CD4-positive, alpha-beta T cell (primary cell): ENCODE measurements at regions not wholly inside any gene's neighbourhood (a gene's known extent, or its start where the extent isn't known, plus 50 kb on each side); places are given as distances from the start of the nearest gene placed in this dataset.

ENCODE experiments used
- ATAC-seq: fragments of 200-7000 bp; cut with Tn5 transposase; one replicate; pipeline ENCODE4 v1.10.0; 2022; ENCODE audit warnings: mild to moderate bottlenecking; ENCODE audit not compliant: poor library complexity
- CTCF ChIA-PET: fragments of 350-600 bp; sonication (Branson Sonifier 250); formaldehyde crosslinking; loops from one replicate; lab custom pipeline; 2021; ENCODE audit warnings: antibody characterized with exemption, inconsistent platforms; lab: Charles Lee
- POLR2A ChIA-PET: fragments of 350-600 bp; sonication (Branson Sonifier 250); formaldehyde crosslinking; loops from one replicate; lab custom pipeline; 2021; ENCODE audit warnings: antibody characterized with exemption, inconsistent platforms; lab: Charles Lee
- DNase-seq, 14 experiments: peaks; one replicate each; pipeline ENCODE4 v3.0.0-alpha.2; 2013 to 2020; ENCODE audit warnings: mixed read lengths in 2 of 14
- H3K27ac ChIP-seq, 2 donors: one replicate each; pipeline versions ENCODE4 v1.5.1 to v1.7.0; 2013; ENCODE audit warnings: low read length in 2 of 2, low read depth in 1 of 2, mild to moderate bottlenecking in 1 of 2
- H3K27me3 ChIP-seq, 2 experiments: 1 replicate in 1 of 2; 2 replicates in 1 of 2; pipeline versions ENCODE4 v1.6.1 to v1.7.0; 2013; ENCODE audit warnings: low read length in 2 of 2, control low read depth in 1 of 2, mild to moderate bottlenecking in 1 of 2, moderate library complexity in 1 of 2; ENCODE audit not compliant: insufficient read depth in 2 of 2, control insufficient read depth in 1 of 2
- H3K36me3 ChIP-seq: one replicate; pipeline ENCODE4 v1.6.1; 2013; ENCODE audit warnings: low read length, control low read depth; ENCODE audit not compliant: insufficient read depth
- H3K4me1 ChIP-seq: one replicate; pipeline ENCODE4 v1.6.1; 2013; ENCODE audit warnings: low read length, control low read depth; ENCODE audit not compliant: insufficient read depth
- H3K4me3 ChIP-seq: one replicate; pipeline ENCODE4 v1.5.1; 2013; ENCODE audit warnings: mild to moderate bottlenecking, low read length, moderate library complexity
- H3K9me3 ChIP-seq, 2 experiments: 1 replicate in 1 of 2; 2 replicates in 1 of 2; pipeline versions ENCODE4 v1.6.1 to v1.7.0; 2013; ENCODE audit warnings: low read length in 2 of 2, mild to moderate bottlenecking in 2 of 2, control low read depth in 1 of 2, moderate library complexity in 1 of 2; ENCODE audit not compliant: control insufficient read depth in 1 of 2, insufficient read depth in 1 of 2
- H3K27ac Mint-ChIP-seq: one replicate; pipeline ENCODE4 v1.8.0; 2020; ENCODE audit warnings: mixed read lengths
- H3K27me3 Mint-ChIP-seq: one replicate; pipeline ENCODE4 v1.8.0; 2021; ENCODE audit warnings: mixed read lengths
- H3K36me3 Mint-ChIP-seq: one replicate; pipeline ENCODE4 v1.8.0; 2021; ENCODE audit warnings: low read depth, mixed read lengths
- H3K4me1 Mint-ChIP-seq: one replicate; pipeline ENCODE4 v1.8.0; 2021; ENCODE audit warnings: low read depth, mixed read lengths
- H3K4me3 Mint-ChIP-seq: one replicate; pipeline ENCODE4 v1.8.0; 2020; ENCODE audit warnings: mild to moderate bottlenecking, mixed read lengths
- H3K9me3 Mint-ChIP-seq: one replicate; pipeline ENCODE4 v1.8.0; 2020; ENCODE audit warnings: mixed read lengths
- intact Hi-C, 2 experiments: fragments of 100-400 bp; cut with DNase I in 1 of 2; cut with micrococcal nuclease in 1 of 2; formaldehyde crosslinking; loops; one replicate each; pipeline versions ENCODE4 v1.15.1 to v1.9.0; 2023 to 2025; cut with DNase I, micrococcal nuclease
- TF ChIP-seq, protein P1 (sequence below): fragments of 200-600 bp; IDR thresholded peaks from one replicate; pipeline ENCODE4 v1.8.0; 2022; ENCODE audit warnings: antibody characterized with exemption, mild to moderate bottlenecking

DNA sequence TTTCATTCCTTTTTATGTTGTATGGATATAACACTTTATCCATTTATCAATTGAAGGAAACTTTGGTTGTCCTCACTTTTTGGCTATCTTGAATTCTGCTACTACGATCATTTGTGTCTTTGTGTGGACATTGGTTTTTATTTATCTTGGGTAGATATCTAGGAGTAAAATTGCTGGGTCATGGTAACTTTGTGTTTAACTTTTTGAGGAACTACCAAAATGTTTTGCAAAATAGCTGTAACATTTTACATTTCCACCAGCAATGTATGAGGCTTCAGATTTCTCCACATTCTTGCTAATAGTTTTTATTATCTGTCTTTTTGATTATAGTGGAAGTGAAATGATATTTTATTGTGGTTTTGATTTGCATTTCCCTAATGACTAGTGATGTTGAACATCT, 55.6 kb downstream of the TLNRD1 start:
- Mint-ChIP-seq H3K9me3 (no peaks in the 10 kb centered on the region), H3K27me3 (no peaks in the 10 kb centered on the region), H3K36me3 (no peaks in the 10 kb centered on the region), H3K4me1 (no peaks in the 10 kb centered on the region), H3K27ac (no peak overlapping the region), H3K4me3 (no peak overlapping the region)
- no peaks in the 10 kb centered on the region for H3K9me3 ChIP-seq
- intact Hi-C loops: no loop called here
- ATAC-seq (no peak), DNase-seq (no peak)
- no peak overlapping the region for H3K27ac ChIP-seq
- H3K27me3 ChIP-seq: no peaks in the 10 kb centered on the region
- TF ChIP-seq, protein P1, sequence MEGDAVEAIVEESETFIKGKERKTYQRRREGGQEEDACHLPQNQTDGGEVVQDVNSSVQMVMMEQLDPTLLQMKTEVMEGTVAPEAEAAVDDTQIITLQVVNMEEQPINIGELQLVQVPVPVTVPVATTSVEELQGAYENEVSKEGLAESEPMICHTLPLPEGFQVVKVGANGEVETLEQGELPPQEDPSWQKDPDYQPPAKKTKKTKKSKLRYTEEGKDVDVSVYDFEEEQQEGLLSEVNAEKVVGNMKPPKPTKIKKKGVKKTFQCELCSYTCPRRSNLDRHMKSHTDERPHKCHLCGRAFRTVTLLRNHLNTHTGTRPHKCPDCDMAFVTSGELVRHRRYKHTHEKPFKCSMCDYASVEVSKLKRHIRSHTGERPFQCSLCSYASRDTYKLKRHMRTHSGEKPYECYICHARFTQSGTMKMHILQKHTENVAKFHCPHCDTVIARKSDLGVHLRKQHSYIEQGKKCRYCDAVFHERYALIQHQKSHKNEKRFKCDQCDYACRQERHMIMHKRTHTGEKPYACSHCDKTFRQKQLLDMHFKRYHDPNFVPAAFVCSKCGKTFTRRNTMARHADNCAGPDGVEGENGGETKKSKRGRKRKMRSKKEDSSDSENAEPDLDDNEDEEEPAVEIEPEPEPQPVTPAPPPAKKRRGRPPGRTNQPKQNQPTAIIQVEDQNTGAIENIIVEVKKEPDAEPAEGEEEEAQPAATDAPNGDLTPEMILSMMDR: no peak
- ChIA-PET CTCF (no interaction called here), POLR2A (no interaction called here)
- no peaks in the 10 kb centered on the region for H3K4me1 ChIP-seq
- no peak overlapping the region for H3K4me3 ChIP-seq
- H3K36me3 ChIP-seq: no peaks in the 10 kb centered on the region

DNA sequence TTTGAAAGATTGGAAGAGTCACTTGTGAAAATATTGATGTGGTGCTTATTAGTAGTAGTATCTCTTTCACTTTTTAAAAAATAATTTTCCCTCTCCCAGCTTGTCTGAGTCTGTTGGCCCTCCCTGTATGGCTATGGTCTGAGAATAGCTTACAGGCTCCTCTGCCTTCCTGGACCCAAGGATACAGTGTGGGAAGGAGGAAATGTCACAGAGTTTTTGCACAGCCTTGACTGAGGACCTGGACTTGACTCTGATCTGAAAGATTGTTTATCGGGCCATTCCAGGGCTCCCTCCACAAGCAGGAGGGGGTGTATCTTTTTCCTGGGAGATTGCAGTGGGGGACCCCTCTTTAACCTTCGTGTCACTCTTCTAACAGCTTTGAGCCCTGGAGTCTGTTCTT, 59.7 kb downstream of the TLNRD1 start:
- Histone ChIP-seq H3K9me3 (no peaks in the 10 kb centered on the region), H3K27me3 (no peaks in the 10 kb centered on the region), H3K4me1 (no peaks in the 10 kb centered on the region), H3K4me3 (no peak overlapping the region), H3K27ac (no peak overlapping the region), H3K36me3 (no peaks in the 10 kb centered on the region)
- TF ChIP-seq, protein P1: no peak
- intact Hi-C loops: no loop called here
- Mint-ChIP-seq H3K27ac (no peak overlapping the region), H3K9me3 (no peaks in the 10 kb centered on the region), H3K27me3 (no peaks in the 10 kb centered on the region), H3K4me3 (no peak overlapping the region), H3K36me3 (no peaks in the 10 kb centered on the region), H3K4me1 (no peaks in the 10 kb centered on the region)
- no peak for DNase-seq
- CTCF ChIA-PET: no interaction called here
- ATAC-seq: no peak
- POLR2A ChIA-PET: no interaction called here

DNA sequence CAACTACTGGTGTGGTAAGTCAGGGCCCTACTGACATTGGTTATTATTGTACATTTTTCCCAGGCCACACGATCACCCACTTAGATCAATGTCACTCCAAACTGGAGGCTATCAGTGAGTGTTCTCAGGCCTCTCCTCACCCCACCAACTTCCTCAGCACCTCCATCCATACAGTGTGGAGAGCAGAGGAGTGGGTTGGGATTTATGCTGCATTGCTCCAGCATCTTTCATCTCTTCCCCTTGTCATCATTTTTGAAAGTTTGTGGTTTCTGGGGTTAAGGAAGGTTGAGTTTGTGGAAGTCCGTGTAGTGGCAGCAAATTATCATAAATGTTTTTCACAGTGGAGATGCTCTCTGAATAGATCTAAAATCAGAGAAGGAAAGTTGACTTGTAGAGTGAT, 60.2 kb downstream of the TLNRD1 start:
- H3K27me3 Mint-ChIP-seq: no peaks in the 10 kb centered on the region
- Histone ChIP-seq H3K27ac (no peak overlapping the region), H3K4me1 (no peaks in the 10 kb centered on the region), H3K36me3 (no peaks in the 10 kb centered on the region), H3K4me3 (no peak overlapping the region), H3K9me3 (no peaks in the 10 kb centered on the region), H3K27me3 (no peaks in the 10 kb centered on the region)
- H3K4me1 Mint-ChIP-seq: no peaks in the 10 kb centered on the region
- ChIA-PET POLR2A (no interaction called here), CTCF (no interaction called here)
- H3K36me3 Mint-ChIP-seq: no peaks in the 10 kb centered on the region
- H3K4me3 Mint-ChIP-seq: no peak overlapping the region
- no peaks in the 10 kb centered on the region for H3K9me3 Mint-ChIP-seq
- TF ChIP-seq, protein P1: no peak
- no peak overlapping the region for H3K27ac Mint-ChIP-seq
- intact Hi-C loops: no loop called here
- DNase-seq: no peak
- ATAC-seq: no peak
